IMR-90 (cell line): ENCODE measurements at regions not wholly inside any gene's neighbourhood (a gene's known extent, or its start where the extent isn't known, plus 50 kb on each side); places are given as distances from the start of the nearest gene placed in this dataset.

ENCODE experiments used
- ATAC-seq: fragments of 200-7000 bp; cut with Tn5 transposase; 2 replicates; pipeline ENCODE4 v1.9.1; 2020; ENCODE audit warnings: low read depth, mild to moderate bottlenecking, moderate library complexity
- BruUV-seq: library from RNA; stranded (reverse); fragments of 400-500 nt; replicated peaks from 2 replicates; lab custom pipeline; 2021; lab: Mats Ljungman, UMichigan
- CTCF ChIA-PET: fragments of 300-600 bp; formaldehyde crosslinking; extraction: SDS; loops from one replicate; lab custom pipeline; 2021; ENCODE audit warnings: antibody characterized with exemption; lab: Yijun Ruan, JAX
- POLR2A ChIA-PET: fragments of 300-600 bp; sonication (Branson Sonifier 250); formaldehyde crosslinking; loops from one replicate; lab custom pipeline; 2022; ENCODE audit warnings: antibody characterized with exemption; ENCODE audit not compliant: unreplicated experiment; lab: Charles Lee
- DNase-seq: peaks from one replicate; pipeline ENCODE4 v3.0.0; 2013
- H2AFZ ChIP-seq: replicated peaks from 2 replicates; pipeline ENCODE3; 2013; ENCODE audit warnings: low read length, mild to moderate bottlenecking; ENCODE audit not compliant: poor library complexity
- H2AK5ac ChIP-seq: 2 replicates; pipeline ENCODE4 v1.6.1; 2013; ENCODE audit warnings: low read depth, low read length, inconsistent platforms
- H2AK9ac ChIP-seq: replicated peaks from 2 replicates; pipeline ENCODE3; 2013; ENCODE audit warnings: mild to moderate bottlenecking, low read depth, low read length, moderate library complexity; ENCODE audit not compliant: poor library complexity
- H2BK120ac ChIP-seq: 2 replicates; pipeline ENCODE4 v1.6.1; 2013; ENCODE audit warnings: low read depth, low read length, inconsistent platforms
- H2BK15ac ChIP-seq: 3 replicates; pipeline ENCODE4 v1.6.1; 2013; ENCODE audit warnings: low read depth, low read length, inconsistent platforms
- H2BK20ac ChIP-seq: 2 replicates; pipeline ENCODE4 v1.6.1; 2013; ENCODE audit warnings: low read depth, mild to moderate bottlenecking, inconsistent platforms, low read length, moderate library complexity
- H2BK5ac ChIP-seq: 2 replicates; pipeline ENCODE4 v1.6.1; 2013; ENCODE audit warnings: mild to moderate bottlenecking, low read depth, low read length, inconsistent platforms; ENCODE audit not compliant: poor library complexity, severe bottlenecking
- H3K14ac ChIP-seq: replicated peaks from 2 replicates; pipeline ENCODE4 v1.6.1; 2013; ENCODE audit warnings: low read depth, low read length, inconsistent platforms
- H3K18ac ChIP-seq: 2 replicates; pipeline ENCODE4 v1.6.1; 2013; ENCODE audit warnings: low read depth, low read length, control low read depth
- H3K23ac ChIP-seq: 2 replicates; pipeline ENCODE4 v1.6.1; 2013; ENCODE audit warnings: low read depth, low read length, inconsistent platforms
- H3K27ac ChIP-seq: 2 replicates; pipeline ENCODE4 v1.5.1; 2013; ENCODE audit warnings: mild to moderate bottlenecking, control low read depth, low read length; ENCODE audit not compliant: insufficient read depth
- H3K27me3 ChIP-seq: 2 replicates; pipeline ENCODE4 v1.6.1; 2013; ENCODE audit warnings: low read length; ENCODE audit not compliant: control insufficient read depth, insufficient read depth
- H3K36me3 ChIP-seq: 2 replicates; pipeline ENCODE4 v1.6.1; 2013; ENCODE audit warnings: low read length, mixed read lengths; ENCODE audit not compliant: control insufficient read depth, insufficient read depth
- H3K4ac ChIP-seq: 2 replicates; pipeline ENCODE4 v1.6.1; 2013; ENCODE audit warnings: low read depth, low read length, inconsistent platforms
- H3K4me1 ChIP-seq: 2 replicates; pipeline ENCODE4 v1.6.1; 2013; ENCODE audit warnings: low read length, mixed read lengths; ENCODE audit not compliant: control insufficient read depth, insufficient read depth
- H3K4me2 ChIP-seq: 2 replicates; pipeline ENCODE4 v1.6.1; 2013; ENCODE audit warnings: low read depth, mild to moderate bottlenecking, control low read depth, low read length, moderate library complexity
- H3K4me3 ChIP-seq: 2 replicates; pipeline ENCODE4 v1.5.1; 2013; ENCODE audit warnings: low read depth, mild to moderate bottlenecking, control low read depth, low read length, moderate library complexity; ENCODE audit not compliant: insufficient read depth
- H3K56ac ChIP-seq: 2 replicates; pipeline ENCODE4 v1.6.1; 2013; ENCODE audit warnings: low read length, inconsistent platforms; ENCODE audit not compliant: insufficient read depth; ENCODE audit errors: extremely low read depth
- H3K79me1 ChIP-seq, 2 experiments: 2 replicates each; pipeline ENCODE4 v1.6.1; 2013; ENCODE audit warnings: low read length in 2 of 2, inconsistent platforms in 1 of 2, low read depth in 1 of 2
- H3K9ac ChIP-seq: 2 replicates; pipeline ENCODE4 v1.6.1; 2013; ENCODE audit warnings: low read depth, low read length, control low read depth
- H3K9me1 ChIP-seq: 2 replicates; pipeline ENCODE4 v1.6.1; 2013; ENCODE audit warnings: low read length, inconsistent platforms; ENCODE audit not compliant: insufficient read depth
- H3K9me3 ChIP-seq: 2 replicates; pipeline ENCODE4 v1.6.1; 2013; ENCODE audit warnings: low read length; ENCODE audit not compliant: control insufficient read depth, insufficient read depth
- H4K20me1 ChIP-seq: 2 replicates; pipeline ENCODE4 v1.6.1; 2013; ENCODE audit warnings: low read length, inconsistent platforms; ENCODE audit not compliant: insufficient read depth
- H4K5ac ChIP-seq: 2 replicates; pipeline ENCODE4 v1.6.1; 2013; ENCODE audit warnings: mild to moderate bottlenecking, low read depth, low read length, control low read depth
- H4K8ac ChIP-seq, 2 experiments: 2 replicates each; pipeline ENCODE4 v1.6.1; 2013; ENCODE audit warnings: low read depth in 2 of 2, low read length in 2 of 2, control low read depth in 1 of 2, inconsistent platforms in 1 of 2
- H4K91ac ChIP-seq: 2 replicates; pipeline ENCODE4 v1.6.1; 2013; ENCODE audit warnings: low read depth, low read length, inconsistent platforms; ENCODE audit not compliant: insufficient read depth
- BHLHE40 ChIP-seq: fragments of 150-350 bp; IDR thresholded peaks from 2 replicates; pipeline ENCODE4 v1.6.1; 2016; ENCODE audit warnings: mild to moderate bottlenecking, low read depth, low read length
- CEBPB ChIP-seq: IDR thresholded peaks from 2 replicates; pipeline ENCODE4 v1.6.1; 2012; ENCODE audit warnings: low read depth, low read length, improper control_type of control experiment
- FOS ChIP-seq: fragments of 150-350 bp; IDR thresholded peaks from 2 replicates; pipeline ENCODE4 v1.6.1; 2016; ENCODE audit warnings: low read depth, low read length
- MAFK ChIP-seq: IDR thresholded peaks from 2 replicates; pipeline ENCODE4 v1.6.1; 2012; ENCODE audit warnings: low read depth, low read length, improper control_type of control experiment
- MAZ ChIP-seq: IDR thresholded peaks from 2 replicates; pipeline ENCODE4 v1.6.1; 2012; ENCODE audit warnings: low read depth, mild to moderate bottlenecking, low read length, improper control_type of control experiment, moderate library complexity, borderline replicate concordance
- MXI1 ChIP-seq: IDR thresholded peaks from 2 replicates; pipeline ENCODE4 v1.6.1; 2012; ENCODE audit warnings: low read depth, mild to moderate bottlenecking, low read length, moderate library complexity, borderline replicate concordance
- NFE2L2 ChIP-seq: fragments of 150-350 bp; IDR thresholded peaks from 2 replicates; pipeline ENCODE4 v1.6.1; 2016; ENCODE audit warnings: low read depth, mild to moderate bottlenecking, low read length
- POLR2A ChIP-seq: IDR thresholded peaks from 2 replicates; pipeline ENCODE4 v1.6.1; 2012; ENCODE audit warnings: mild to moderate bottlenecking, low read depth, low read length
- RAD21 ChIP-seq: IDR thresholded peaks from 2 replicates; pipeline ENCODE4 v1.6.1; 2012; ENCODE audit warnings: low read length, improper control_type of control experiment
- RCOR1 ChIP-seq: IDR thresholded peaks from 2 replicates; pipeline ENCODE4 v1.6.1; 2012; ENCODE audit warnings: mild to moderate bottlenecking, low read length, improper control_type of control experiment; ENCODE audit not compliant: insufficient replicate concordance
- RFX5 ChIP-seq: IDR thresholded peaks from 2 replicates; pipeline ENCODE4 v1.8.0; 2012; ENCODE audit warnings: low read depth, mild to moderate bottlenecking, low read length, moderate library complexity
- SMC3 ChIP-seq: fragments of 150-350 bp; IDR thresholded peaks from 2 replicates; pipeline ENCODE4 v1.6.1; 2016; ENCODE audit warnings: low read depth, mild to moderate bottlenecking, antibody characterized with exemption, low read length, moderate library complexity
- WGBS, 2 experiments: methylation state at CpG; one replicate each; pipeline versions ENCODE4 v1.1.5 to v1.1.7; 2013; ENCODE audit warnings: missing lambda C conversion rate in 2 of 2; ENCODE audit not compliant: insufficient read length in 1 of 2; ENCODE audit errors: extremely low coverage in 2 of 2; 5-methylcytosine and 5-hydroxymethylcytosine counted together
- dilution Hi-C: fragments of 300-500 bp; cut with HindIII; formaldehyde crosslinking; loops from one replicate; pipeline ENCODE4 v1.14.3; 2018; ENCODE audit warnings: low sequenced_read_pairs; ENCODE audit not compliant: unreplicated experiment
- in situ Hi-C: fragments of 300-500 bp; cut with MboI; formaldehyde crosslinking; loops from 3 replicates; pipeline ENCODE4 v1.14.3; 2019; ENCODE audit warnings: low sequenced_read_pairs, inconsistent platforms, mixed read lengths
- intact Hi-C: fragments of 100-400 bp; cut with micrococcal nuclease; formaldehyde crosslinking; loops from 2 replicates; pipeline ENCODE4 v1.10.0; 2022
- TF ChIP-seq, protein P1 (sequence below): fragments of 150-350 bp; IDR thresholded peaks from 2 replicates; pipeline ENCODE4 v1.6.1; 2017; ENCODE audit warnings: mild to moderate bottlenecking, antibody characterized with exemption, low read length, low read depth
- TF ChIP-seq, protein P2 (sequence below): conservative IDR thresholded peaks from 2 replicates; pipeline ENCODE4 v1.5.1; 2012; ENCODE audit warnings: mild to moderate bottlenecking, low read depth, low read length, improper control_type of control experiment
- TF ChIP-seq, protein P3 (sequence below): fragments of 150-350 bp; IDR thresholded peaks from 2 replicates; pipeline ENCODE4 v1.6.1; 2016; ENCODE audit warnings: low read depth, mild to moderate bottlenecking, low read length, moderate library complexity, borderline replicate concordance

DNA sequence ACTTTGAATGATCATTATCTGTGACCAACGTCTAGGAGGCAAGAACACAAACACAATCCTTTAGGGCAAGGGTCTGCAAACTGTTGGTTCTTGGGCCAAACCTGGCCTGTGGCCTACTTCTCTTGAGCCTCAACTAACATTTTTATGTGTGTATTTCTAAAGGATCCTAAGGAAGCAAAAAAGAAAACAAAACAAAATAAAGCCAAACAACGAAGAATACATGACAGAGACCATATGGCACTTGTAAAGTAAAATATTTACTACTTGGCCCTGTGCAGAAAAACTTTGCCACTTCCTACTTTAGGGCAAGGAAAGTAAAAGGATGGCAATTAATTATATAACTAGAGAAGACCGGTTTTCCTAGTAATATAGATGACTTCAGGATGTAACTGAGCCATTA, 1056.2 kb downstream of the EPHA7 start:
- ChIA-PET CTCF (interaction anchor here (0.6 kb wide), 1 partner anchor 658 kb away, joined by 3 read pairs; no protein-coding TSS in a partner anchor), POLR2A (no interaction called here)
- no peak overlapping the region for H3K23ac ChIP-seq
- H3K9me1 ChIP-seq = no peaks in the 10 kb centered on the region
- no peak overlapping the region for H2AK5ac ChIP-seq
- no TSS peak for BruUV-seq
- no peak overlapping the region for H2BK5ac ChIP-seq
- DNase-seq (no peak), ATAC-seq (no peak)
- TF ChIP-seq MAZ = no peak
- TF ChIP-seq, protein P1, sequence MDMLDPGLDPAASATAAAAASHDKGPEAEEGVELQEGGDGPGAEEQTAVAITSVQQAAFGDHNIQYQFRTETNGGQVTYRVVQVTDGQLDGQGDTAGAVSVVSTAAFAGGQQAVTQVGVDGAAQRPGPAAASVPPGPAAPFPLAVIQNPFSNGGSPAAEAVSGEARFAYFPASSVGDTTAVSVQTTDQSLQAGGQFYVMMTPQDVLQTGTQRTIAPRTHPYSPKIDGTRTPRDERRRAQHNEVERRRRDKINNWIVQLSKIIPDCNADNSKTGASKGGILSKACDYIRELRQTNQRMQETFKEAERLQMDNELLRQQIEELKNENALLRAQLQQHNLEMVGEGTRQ = no peak
- no peak for TF ChIP-seq RFX5
- no peak for TF ChIP-seq MXI1
- TF ChIP-seq FOS = no peak
- TF ChIP-seq, protein P2, sequence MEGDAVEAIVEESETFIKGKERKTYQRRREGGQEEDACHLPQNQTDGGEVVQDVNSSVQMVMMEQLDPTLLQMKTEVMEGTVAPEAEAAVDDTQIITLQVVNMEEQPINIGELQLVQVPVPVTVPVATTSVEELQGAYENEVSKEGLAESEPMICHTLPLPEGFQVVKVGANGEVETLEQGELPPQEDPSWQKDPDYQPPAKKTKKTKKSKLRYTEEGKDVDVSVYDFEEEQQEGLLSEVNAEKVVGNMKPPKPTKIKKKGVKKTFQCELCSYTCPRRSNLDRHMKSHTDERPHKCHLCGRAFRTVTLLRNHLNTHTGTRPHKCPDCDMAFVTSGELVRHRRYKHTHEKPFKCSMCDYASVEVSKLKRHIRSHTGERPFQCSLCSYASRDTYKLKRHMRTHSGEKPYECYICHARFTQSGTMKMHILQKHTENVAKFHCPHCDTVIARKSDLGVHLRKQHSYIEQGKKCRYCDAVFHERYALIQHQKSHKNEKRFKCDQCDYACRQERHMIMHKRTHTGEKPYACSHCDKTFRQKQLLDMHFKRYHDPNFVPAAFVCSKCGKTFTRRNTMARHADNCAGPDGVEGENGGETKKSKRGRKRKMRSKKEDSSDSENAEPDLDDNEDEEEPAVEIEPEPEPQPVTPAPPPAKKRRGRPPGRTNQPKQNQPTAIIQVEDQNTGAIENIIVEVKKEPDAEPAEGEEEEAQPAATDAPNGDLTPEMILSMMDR = no peak
- TF ChIP-seq MAFK = no peak
- no peak for TF ChIP-seq NFE2L2
- TF ChIP-seq POLR2A = no peak
- no peak for TF ChIP-seq CEBPB
- TF ChIP-seq BHLHE40 = no peak
- TF ChIP-seq RCOR1 = no peak
- TF ChIP-seq SMC3 = no peak
- no peak for TF ChIP-seq RAD21
- TF ChIP-seq, protein P3, sequence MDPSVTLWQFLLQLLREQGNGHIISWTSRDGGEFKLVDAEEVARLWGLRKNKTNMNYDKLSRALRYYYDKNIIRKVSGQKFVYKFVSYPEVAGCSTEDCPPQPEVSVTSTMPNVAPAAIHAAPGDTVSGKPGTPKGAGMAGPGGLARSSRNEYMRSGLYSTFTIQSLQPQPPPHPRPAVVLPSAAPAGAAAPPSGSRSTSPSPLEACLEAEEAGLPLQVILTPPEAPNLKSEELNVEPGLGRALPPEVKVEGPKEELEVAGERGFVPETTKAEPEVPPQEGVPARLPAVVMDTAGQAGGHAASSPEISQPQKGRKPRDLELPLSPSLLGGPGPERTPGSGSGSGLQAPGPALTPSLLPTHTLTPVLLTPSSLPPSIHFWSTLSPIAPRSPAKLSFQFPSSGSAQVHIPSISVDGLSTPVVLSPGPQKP = no peak
- H3K9me3 ChIP-seq = no peaks in the 10 kb centered on the region
- H2AFZ ChIP-seq = no peak overlapping the region
- H4K8ac ChIP-seq = no peak overlapping the region
- H3K27me3 ChIP-seq = no peaks in the 10 kb centered on the region
- H3K79me1 ChIP-seq = no peaks in the 10 kb centered on the region
- no peak overlapping the region for H3K4ac ChIP-seq
- H3K9ac ChIP-seq = no peak overlapping the region
- H3K18ac ChIP-seq = no peak overlapping the region; the same call in 1 of the 2 replicates
- dilution Hi-C loops = no loop called here
- no peak overlapping the region for H3K14ac ChIP-seq
- H4K20me1 ChIP-seq = no peaks in the 10 kb centered on the region
- H3K27ac ChIP-seq = no peak overlapping the region
- intact Hi-C loops = no loop called here
- in situ Hi-C loops = no loop called here
- no peak overlapping the region for H2AK9ac ChIP-seq
- no peak overlapping the region; the same call in 1 of the 2 replicates for H4K5ac ChIP-seq
- no peak overlapping the region for H2BK120ac ChIP-seq
- H3K36me3 ChIP-seq = no peaks in the 10 kb centered on the region
- no CpG with 5 or more reads among the region's 3 CpGs for WGBS, 2 experiments
- H3K4me2 ChIP-seq = no peak overlapping the region
- no peak overlapping the region for H2BK20ac ChIP-seq
- no peak overlapping the region for H3K56ac ChIP-seq
- H2BK15ac ChIP-seq = no peak overlapping the region
- no peak overlapping the region for H4K91ac ChIP-seq
- H3K4me3 ChIP-seq = no peak overlapping the region
- H3K4me1 ChIP-seq = peaks cover 6% of the 10 kb centered on the region; the same call in 1 of the 2 replicates
